Activated CD4-positive, alpha-beta T cell treated with anti-CD3 and anti-CD28 coated beads, Interleukin-2, amount 10 ng/mL, durations not matched to agents 7 days and 5 days (primary cell): ENCODE measurements at regions not wholly inside any gene's neighbourhood (a gene's known extent, or its start where the extent isn't known, plus 50 kb on each side); places are given as distances from the start of the nearest gene placed in this dataset.
"Not testable (repeated sequence)": the region's sequence is repeated elsewhere in the genome, so short reads cannot be mapped to it uniquely, and the experiment has no call there.

Experiments used
- CTCF ChIA-PET: fragments of 350-600 bp; sonication (Branson Sonifier 250); formaldehyde crosslinking; loops from one replicate; lab custom pipeline; 2021; ENCODE audit warnings: antibody characterized with exemption; lab: Charles Lee
- POLR2A ChIA-PET: fragments of 350-600 bp; sonication (Branson Sonifier 250); formaldehyde crosslinking; loops from one replicate; lab custom pipeline; 2021; ENCODE audit warnings: antibody characterized with exemption; lab: Charles Lee
- DNase-seq: peaks from one replicate; pipeline ENCODE4 v3.0.0-alpha.2; 2020
- H3K27ac Mint-ChIP-seq: one replicate; pipeline ENCODE4 v1.8.0; 2021; ENCODE audit warnings: mild to moderate bottlenecking, moderate library complexity, mixed read lengths
- H3K27me3 Mint-ChIP-seq: one replicate; pipeline ENCODE4 v1.8.0; 2021; ENCODE audit warnings: mixed read lengths
- H3K36me3 Mint-ChIP-seq: one replicate; pipeline ENCODE4 v1.8.0; 2021; ENCODE audit warnings: low read depth, mixed read lengths
- H3K4me1 Mint-ChIP-seq: one replicate; pipeline ENCODE4 v1.8.0; 2021; ENCODE audit warnings: mixed read lengths
- H3K4me3 Mint-ChIP-seq: one replicate; pipeline ENCODE4 v1.8.0; 2021; ENCODE audit warnings: mild to moderate bottlenecking, moderate library complexity, mixed read lengths
- H3K9me3 Mint-ChIP-seq: one replicate; pipeline ENCODE4 v1.8.0; 2021; ENCODE audit warnings: mixed read lengths

DNA sequence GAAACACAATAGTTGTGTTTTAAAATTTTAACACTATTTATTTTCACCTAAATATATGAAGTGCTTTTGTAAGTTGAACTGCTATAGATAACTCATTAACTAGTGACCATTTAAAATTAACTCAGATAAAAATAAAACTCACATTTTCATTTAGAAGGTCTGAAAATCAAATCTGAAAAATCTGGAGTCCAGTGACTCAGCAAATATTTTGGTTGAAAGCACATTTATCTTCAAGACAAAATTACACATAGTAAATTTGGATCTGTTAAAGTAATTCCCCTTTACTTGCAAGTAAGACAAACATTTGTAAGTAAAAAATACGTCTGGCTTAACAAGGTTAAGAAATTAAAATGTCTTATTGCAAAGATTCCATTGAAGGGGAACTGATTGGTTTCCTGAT, 589.1 kb downstream of the TRIML1 start:
- DNase-seq, result no peak
- Mint-ChIP-seq H3K27me3 (no peaks in the 10 kb centered on the region), H3K9me3 (peaks cover 18% of the 10 kb centered on the region), H3K4me3 (no peak overlapping the region), H3K36me3 (no peaks in the 10 kb centered on the region), H3K27ac (no peak overlapping the region), H3K4me1 (no peaks in the 10 kb centered on the region)
- POLR2A ChIA-PET, result no interaction called here
- CTCF ChIA-PET, result no interaction called here

DNA sequence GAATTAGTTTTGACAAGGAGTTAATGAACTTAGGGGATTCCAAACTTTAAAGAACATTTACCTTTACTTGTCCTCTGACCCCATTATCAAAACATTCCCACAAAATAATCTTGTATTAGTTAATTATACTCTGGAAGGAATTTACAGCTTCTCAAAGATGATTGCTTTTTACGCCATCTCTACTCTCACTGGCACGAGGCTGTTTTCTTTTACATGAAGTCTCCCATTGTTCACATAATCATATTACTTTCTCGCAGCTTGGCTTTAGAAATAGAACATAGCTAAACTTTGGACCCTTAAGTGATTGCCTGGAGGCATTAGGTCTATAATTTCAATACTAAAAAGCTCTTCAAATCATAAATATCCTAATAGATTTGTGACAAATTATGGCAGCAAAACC, 592.9 kb downstream of the TRIML1 start:
- ChIA-PET POLR2A (no interaction called here), CTCF (no interaction called here)
- Mint-ChIP-seq H3K9me3 (peaks cover 18% of the 10 kb centered on the region), H3K4me3 (no peak overlapping the region), H3K27me3 (no peaks in the 10 kb centered on the region), H3K27ac (no peak overlapping the region), H3K4me1 (no peaks in the 10 kb centered on the region), H3K36me3 (no peaks in the 10 kb centered on the region)
- DNase-seq, result no peak

DNA sequence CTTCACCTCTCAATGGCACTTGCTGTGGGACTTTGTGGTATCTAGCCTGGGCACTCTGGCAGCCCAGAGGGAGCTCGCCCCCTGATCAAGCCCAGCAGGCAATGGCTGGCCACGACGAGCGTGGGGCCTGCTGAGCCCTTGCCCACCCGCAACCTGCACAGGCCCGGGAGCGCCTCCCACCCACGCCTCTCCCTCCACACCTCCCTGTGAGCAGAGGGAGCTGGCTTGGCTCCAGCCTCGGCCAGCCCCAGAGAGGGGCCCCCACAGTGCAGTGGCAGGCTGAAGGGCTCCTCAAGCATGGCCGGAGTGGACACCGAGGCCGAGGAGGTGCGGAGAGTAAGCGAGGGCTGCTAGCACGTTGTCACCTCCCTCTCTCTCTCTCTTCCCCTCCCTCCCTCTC, 595.8 kb downstream of the TRIML1 start:
- H3K4me3 Mint-ChIP-seq, result no peak overlapping the region
- H3K27me3 Mint-ChIP-seq, result no peaks in the 10 kb centered on the region
- no peaks in the 10 kb centered on the region for H3K36me3 Mint-ChIP-seq
- ChIA-PET POLR2A (no interaction called here), CTCF (no interaction called here)
- no peak overlapping the region for H3K27ac Mint-ChIP-seq
- H3K9me3 Mint-ChIP-seq, result peaks cover 13% of the 10 kb centered on the region
- DNase-seq, result no peak
- no peaks in the 10 kb centered on the region for H3K4me1 Mint-ChIP-seq

DNA sequence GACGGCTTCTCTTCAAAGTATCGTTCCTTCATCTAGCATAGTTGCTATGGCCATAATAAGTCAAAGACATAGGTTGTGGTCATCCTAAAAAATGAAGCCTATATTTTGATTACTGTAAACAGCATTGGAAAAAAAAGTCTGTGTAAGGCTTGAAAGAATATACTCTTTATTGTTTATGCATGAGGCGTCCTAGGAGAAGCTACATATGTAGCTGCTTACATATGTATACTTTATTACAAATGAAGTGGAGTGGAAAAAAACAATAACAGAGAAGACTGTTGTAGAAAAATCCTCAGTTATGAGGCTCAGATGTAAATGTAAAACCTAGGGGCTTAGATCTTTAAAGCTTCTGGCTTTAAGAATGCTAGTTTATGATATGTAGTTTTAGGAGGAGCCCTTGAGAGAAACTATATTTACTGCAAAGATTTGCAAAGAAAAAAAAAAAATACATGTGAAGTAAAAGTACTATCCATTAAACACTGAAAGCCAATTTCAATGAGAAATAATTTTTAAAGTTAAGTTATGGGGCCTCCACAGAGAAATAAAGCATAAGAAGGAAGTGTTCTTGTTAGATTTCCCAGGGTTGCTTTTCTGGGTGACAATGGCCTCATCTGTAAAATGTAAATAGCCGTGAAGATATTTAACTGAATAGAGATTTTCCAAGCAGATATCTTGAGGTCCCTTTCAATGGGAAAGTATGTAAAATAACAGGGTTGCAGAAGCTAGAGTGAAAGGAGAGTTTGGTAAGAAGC, 598.2 kb downstream of the TRIML1 start:
- no peak overlapping the region for H3K27ac Mint-ChIP-seq
- H3K4me3 Mint-ChIP-seq, result no peak overlapping the region
- no peak for DNase-seq
- ChIA-PET POLR2A (no interaction called here), CTCF (no interaction called here)
- no peaks in the 10 kb centered on the region for H3K36me3 Mint-ChIP-seq
- H3K9me3 Mint-ChIP-seq, result peaks cover 5% of the 10 kb centered on the region
- no peaks in the 10 kb centered on the region for H3K4me1 Mint-ChIP-seq
- H3K27me3 Mint-ChIP-seq, result no peaks in the 10 kb centered on the region

DNA sequence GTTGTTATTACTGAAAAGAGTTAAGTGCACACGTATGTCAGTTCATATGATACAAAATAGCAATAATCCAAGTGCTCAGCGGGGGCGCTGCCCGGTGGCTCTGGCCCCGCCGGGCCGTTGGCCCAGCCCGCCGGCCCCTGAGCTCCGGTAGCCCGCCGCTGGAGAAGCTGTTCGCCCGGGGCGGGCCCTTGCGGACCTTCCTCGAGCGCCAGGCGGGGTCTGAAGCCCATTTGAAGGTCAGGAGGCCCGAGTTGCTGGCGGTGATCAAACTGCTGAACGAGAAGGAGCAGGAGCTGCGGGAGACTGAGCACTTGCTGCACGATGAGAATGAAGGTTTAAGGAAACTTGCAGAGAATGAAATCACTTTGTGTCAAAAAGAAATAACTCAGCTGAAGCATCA, 599.0 kb downstream of the TRIML1 start:
- H3K27me3 Mint-ChIP-seq, H3K27ac Mint-ChIP-seq, H3K36me3 Mint-ChIP-seq, H3K9me3 Mint-ChIP-seq, H3K4me3 Mint-ChIP-seq, DNase-seq, POLR2A ChIA-PET, CTCF ChIA-PET, H3K4me1 Mint-ChIP-seq: not testable (repeated sequence)

DNA sequence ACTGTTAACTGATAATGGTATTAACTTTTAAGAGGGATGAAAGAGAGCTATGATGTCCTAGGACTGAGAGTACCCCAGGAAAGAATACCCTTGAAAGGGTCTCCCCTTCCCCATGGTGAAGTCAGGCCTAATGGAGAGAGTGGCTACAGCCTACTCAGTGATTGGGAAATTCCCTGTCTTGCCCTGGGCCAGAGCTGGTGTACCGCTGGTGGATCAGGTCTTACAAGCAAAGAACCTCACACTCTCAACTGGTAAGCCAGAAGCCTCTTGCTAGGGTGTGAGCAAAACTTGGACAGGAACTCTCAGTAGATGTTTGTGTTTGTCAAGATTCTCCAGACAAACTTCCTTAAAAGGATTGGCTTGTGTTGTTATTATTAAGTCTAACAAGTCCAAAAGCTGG, 600.9 kb downstream of the TRIML1 start:
- H3K4me1 Mint-ChIP-seq, CTCF ChIA-PET, DNase-seq, H3K27me3 Mint-ChIP-seq, H3K36me3 Mint-ChIP-seq, POLR2A ChIA-PET, H3K27ac Mint-ChIP-seq, H3K4me3 Mint-ChIP-seq, H3K9me3 Mint-ChIP-seq: not testable (repeated sequence)

DNA sequence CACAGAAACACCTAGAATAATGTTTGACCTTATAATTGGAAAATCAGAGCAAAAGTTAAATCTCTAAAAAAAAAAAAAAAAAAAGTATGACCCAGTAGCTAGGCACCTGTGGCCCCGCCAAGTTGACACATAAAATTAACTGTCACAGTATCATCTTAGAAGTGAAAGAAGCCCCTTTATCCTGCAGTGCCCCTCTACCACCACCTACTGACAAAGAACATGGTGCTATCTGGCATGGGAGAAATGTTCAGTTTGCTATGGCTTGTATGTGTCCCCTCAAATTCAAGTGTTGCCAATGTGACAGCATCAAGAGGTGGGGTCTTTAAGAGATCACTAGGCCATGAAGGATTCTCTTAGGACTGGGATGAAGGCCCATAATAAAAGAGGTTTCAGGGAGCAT, 601.5 kb downstream of the TRIML1 start:
- H3K27ac Mint-ChIP-seq, H3K9me3 Mint-ChIP-seq, POLR2A ChIA-PET, H3K4me1 Mint-ChIP-seq, H3K27me3 Mint-ChIP-seq, DNase-seq, H3K4me3 Mint-ChIP-seq, H3K36me3 Mint-ChIP-seq, CTCF ChIA-PET: not testable (repeated sequence)

DNA sequence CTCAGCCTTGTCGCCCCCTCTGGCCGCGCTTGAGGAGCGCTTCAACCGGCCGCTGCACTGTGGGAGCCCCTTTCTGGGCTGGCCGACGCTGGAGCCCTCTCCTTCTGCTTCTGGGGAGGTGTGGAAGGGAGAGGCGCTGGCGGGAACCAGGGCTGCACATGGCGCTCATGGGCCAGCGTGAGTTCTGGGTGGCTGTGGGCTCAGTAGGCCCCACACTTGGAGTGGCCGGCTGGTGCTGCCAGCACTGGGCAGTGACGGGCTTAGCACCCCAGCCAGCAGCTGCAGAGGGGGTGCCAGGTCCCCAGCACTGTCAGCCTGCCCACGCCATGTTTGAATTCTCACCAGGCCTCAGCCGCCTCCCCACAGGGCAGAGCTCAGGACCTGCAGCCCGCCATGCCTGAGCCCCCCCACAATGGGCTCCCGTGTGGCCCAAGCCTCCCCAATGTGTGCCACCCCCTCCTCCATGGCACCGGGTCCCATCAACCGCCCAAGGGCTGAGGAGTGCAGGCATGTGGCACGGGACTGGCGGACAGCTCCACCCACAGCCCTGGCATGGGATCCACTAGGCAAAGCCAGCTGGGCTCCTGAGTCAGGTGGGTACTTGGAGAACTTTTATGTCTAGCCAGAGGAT, 615.2 kb downstream of the TRIML1 start:
- DNase-seq, result no peak
- ChIA-PET CTCF (no interaction called here), POLR2A (no interaction called here)
- Mint-ChIP-seq H3K36me3 (no peaks in the 10 kb centered on the region), H3K27ac (no peak overlapping the region), H3K4me3 (no peak overlapping the region), H3K9me3 (peaks cover 15% of the 10 kb centered on the region), H3K27me3 (no peaks in the 10 kb centered on the region), H3K4me1 (no peaks in the 10 kb centered on the region)

DNA sequence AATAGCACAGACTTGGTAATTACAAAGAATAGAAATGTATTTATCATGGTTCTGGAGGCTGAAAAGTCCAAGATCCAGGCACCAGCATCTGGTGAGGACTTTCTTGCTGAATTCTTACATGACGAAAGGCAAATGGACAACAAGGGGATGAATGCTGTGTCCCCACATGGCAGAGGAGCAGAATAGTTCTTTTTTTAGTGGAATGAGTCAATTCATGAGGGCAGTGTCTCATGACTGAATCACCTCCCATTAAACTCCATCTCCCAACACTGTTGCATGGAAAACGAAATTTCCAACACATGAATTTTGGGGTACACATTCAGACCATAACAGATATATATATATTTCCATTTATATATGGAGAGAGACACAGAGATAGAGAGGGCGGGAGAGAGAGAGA, 628.3 kb downstream of the TRIML1 start:
- no peaks in the 10 kb centered on the region for H3K27me3 Mint-ChIP-seq
- ChIA-PET POLR2A (no interaction called here), CTCF (no interaction called here)
- DNase-seq, result no peak
- H3K27ac Mint-ChIP-seq, result no peak overlapping the region
- no peaks in the 10 kb centered on the region for H3K36me3 Mint-ChIP-seq
- H3K4me1 Mint-ChIP-seq, result no peaks in the 10 kb centered on the region
- H3K9me3 Mint-ChIP-seq, result peaks cover 15% of the 10 kb centered on the region
- no peak overlapping the region for H3K4me3 Mint-ChIP-seq

DNA sequence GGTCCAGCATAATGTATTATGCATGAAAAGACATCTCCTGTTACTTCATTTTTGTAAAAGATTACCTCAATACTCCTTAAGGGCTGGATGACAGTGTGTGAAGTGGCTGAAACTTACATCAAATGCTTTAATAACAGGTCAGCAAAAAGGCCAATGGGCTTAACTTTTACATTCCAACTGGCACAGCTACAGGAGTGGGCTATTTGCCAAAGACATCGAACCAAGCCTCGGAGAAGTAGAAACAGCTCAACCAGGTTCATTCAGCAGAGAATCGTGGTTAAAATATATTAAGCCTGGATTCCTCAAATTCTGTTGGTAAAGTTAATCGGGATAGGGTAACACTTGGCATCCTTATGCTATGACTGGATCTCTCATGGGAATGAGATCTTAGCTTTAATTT, 639.7 kb downstream of the TRIML1 start:
- CTCF ChIA-PET, result no interaction called here
- Mint-ChIP-seq H3K27ac (no peak overlapping the region), H3K4me1 (no peaks in the 10 kb centered on the region), H3K27me3 (no peaks in the 10 kb centered on the region), H3K4me3 (no peak overlapping the region), H3K9me3 (peaks cover 2% of the 10 kb centered on the region), H3K36me3 (no peaks in the 10 kb centered on the region)
- POLR2A ChIA-PET, result no interaction called here
- no peak for DNase-seq

DNA sequence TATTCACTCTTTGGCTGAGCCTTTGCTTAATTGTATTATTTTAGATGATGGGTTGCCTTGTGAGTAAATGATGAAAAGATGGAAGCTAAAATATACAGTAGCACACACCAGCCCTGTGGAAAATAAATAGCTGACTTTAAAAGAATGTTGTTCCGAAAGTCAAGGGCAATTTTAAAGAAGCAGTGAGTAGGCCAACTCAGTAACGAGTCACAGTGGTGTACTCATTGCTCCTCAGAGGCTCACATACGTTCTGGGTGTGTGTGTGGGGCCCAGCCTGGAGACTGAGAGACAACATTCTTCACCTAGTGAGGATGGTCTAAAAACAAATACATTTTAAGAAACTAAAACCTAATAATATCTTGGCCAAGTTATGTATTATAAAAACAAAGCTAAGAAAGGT, 640.3 kb downstream of the TRIML1 start:
- peaks cover 1% of the 10 kb centered on the region for H3K9me3 Mint-ChIP-seq
- H3K4me3 Mint-ChIP-seq, result no peak overlapping the region
- no peaks in the 10 kb centered on the region for H3K36me3 Mint-ChIP-seq
- DNase-seq, result no peak
- H3K27me3 Mint-ChIP-seq, result no peaks in the 10 kb centered on the region
- no peaks in the 10 kb centered on the region for H3K4me1 Mint-ChIP-seq
- CTCF ChIA-PET, result interaction anchor here (0.5 kb wide), 1 partner anchor 581 kb away, joined by 4 read pairs; no protein-coding TSS in a partner anchor
- no peak overlapping the region for H3K27ac Mint-ChIP-seq
- POLR2A ChIA-PET, result no interaction called here

DNA sequence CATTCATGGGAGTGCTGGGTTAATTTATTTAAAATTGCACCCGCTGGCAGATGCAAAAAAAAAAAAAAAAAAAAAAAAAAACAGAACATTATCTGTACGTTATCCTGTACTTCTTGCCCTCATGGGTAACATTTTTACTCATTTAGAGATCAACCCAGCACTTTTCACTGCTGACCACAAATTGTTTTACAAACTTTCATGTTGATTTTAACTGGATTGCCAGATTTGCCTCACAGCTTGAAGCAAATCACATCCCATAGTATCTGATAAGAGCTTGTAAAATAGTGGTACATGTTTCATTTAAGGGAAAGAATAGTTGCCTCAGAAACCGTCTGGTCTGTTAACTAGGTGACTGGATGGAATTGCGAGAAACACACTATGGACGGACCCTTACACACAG, 640.8 kb downstream of the TRIML1 start:
- no peak overlapping the region for H3K27ac Mint-ChIP-seq
- peaks cover 1% of the 10 kb centered on the region for H3K9me3 Mint-ChIP-seq
- H3K4me1 Mint-ChIP-seq, result no peaks in the 10 kb centered on the region
- DNase-seq, result no peak
- H3K36me3 Mint-ChIP-seq, result no peaks in the 10 kb centered on the region
- H3K4me3 Mint-ChIP-seq, result no peak overlapping the region
- no peaks in the 10 kb centered on the region for H3K27me3 Mint-ChIP-seq
- POLR2A ChIA-PET, result no interaction called here
- CTCF ChIA-PET, result interaction anchor here (0.5 kb wide), 1 partner anchor 582 kb away, joined by 4 read pairs; no protein-coding TSS in a partner anchor

DNA sequence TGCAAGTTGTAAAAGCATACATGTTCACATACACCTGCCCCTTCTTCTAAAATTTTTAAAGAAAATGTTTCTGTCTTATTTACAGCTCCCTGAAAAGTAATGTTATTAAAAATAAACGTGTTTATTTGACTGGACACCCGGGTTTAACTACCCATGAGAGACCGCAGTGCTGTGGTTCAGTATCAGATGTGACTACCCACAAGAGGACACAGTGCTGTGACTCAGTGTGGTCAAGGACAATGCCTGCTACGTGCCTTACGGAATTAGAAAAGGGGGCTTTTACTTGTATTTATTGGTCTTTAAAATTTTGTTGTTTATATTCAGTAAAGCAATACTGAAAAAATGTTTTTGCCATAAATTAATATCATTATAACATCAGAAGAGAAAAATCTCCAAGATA, 641.4 kb downstream of the TRIML1 start:
- peaks cover 1% of the 10 kb centered on the region for H3K9me3 Mint-ChIP-seq
- DNase-seq, result no peak
- no peak overlapping the region for H3K4me3 Mint-ChIP-seq
- no peaks in the 10 kb centered on the region for H3K27me3 Mint-ChIP-seq
- no peak overlapping the region for H3K27ac Mint-ChIP-seq
- no peaks in the 10 kb centered on the region for H3K4me1 Mint-ChIP-seq
- no peaks in the 10 kb centered on the region for H3K36me3 Mint-ChIP-seq
- CTCF ChIA-PET, result no interaction called here
- POLR2A ChIA-PET, result no interaction called here

DNA sequence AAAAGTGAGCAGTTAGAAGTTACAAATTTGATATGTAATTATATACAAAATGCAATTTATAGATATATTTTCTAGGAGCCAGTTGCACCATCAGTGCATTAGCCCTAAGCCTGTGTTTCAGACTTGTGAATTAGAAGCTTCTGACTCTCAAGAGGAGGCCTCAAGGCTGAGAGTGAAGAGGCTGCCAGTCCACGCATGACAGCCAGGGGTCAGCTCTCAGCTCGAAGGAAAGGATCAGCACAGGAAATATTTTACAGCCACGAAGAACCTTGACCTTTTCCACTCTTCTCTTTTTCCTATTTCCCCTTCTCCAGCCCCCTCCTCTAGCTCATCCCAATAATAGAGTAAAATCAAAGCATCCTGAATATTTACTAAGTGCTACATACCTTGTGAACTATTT, 642.4 kb downstream of the TRIML1 start:
- Mint-ChIP-seq H3K9me3 (peaks cover 1% of the 10 kb centered on the region), H3K27me3 (no peaks in the 10 kb centered on the region), H3K4me1 (no peaks in the 10 kb centered on the region), H3K4me3 (no peak overlapping the region), H3K27ac (no peak overlapping the region), H3K36me3 (no peaks in the 10 kb centered on the region)
- ChIA-PET CTCF (no interaction called here), POLR2A (no interaction called here)
- DNase-seq, result no peak
